Ecto neural progenitor cell (in vitro differentiated cells): ENCODE measurements at regions not wholly inside any gene's neighbourhood (a gene's known extent, or its start where the extent isn't known, plus 50 kb on each side); places are given as distances from the start of the nearest gene placed in this dataset.

Experiments
- DNase-seq: peaks from one replicate; pipeline ENCODE4 v3.0.0-alpha.2; 2018; ENCODE audit warnings: low spot score

DNA sequence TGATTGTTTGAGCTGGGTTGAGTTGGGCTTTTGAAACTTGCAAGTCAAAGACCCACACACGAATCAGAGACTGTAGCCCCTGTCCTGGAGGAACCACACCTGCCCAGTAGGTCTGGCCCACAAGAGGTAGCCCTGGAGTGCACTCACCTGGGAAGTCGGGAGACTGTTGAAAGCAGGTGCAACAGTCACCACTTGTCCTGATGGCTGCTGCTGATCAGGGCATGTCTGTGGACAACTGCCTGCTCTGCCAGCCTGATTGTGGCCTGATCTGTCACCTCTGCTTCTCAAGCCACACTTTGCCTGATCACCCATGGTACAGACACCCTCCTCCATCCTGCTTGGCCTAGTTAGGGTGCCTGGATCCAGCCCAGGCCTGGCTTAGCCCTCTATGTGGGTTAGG, 105.0 kb upstream of the HAAO start:
- no peak for DNase-seq

DNA sequence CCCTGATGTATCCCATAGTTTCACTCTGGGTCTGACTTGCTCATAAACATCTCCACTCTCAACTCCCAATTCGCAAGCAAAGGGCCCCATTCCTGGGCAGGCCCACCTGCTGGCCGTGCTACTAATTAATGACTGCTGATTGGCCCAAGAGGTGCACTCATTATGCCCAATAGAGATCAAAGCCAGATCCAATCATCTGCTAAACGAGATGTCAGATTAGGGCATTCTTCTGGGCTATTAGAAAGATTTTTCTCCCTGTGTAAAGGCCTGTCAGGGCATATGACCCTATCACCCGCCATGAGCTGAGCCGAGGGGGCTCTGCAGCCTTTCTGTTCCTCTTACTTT, 103.4 kb upstream of the HAAO start:
- DNase-seq, result no peak

DNA sequence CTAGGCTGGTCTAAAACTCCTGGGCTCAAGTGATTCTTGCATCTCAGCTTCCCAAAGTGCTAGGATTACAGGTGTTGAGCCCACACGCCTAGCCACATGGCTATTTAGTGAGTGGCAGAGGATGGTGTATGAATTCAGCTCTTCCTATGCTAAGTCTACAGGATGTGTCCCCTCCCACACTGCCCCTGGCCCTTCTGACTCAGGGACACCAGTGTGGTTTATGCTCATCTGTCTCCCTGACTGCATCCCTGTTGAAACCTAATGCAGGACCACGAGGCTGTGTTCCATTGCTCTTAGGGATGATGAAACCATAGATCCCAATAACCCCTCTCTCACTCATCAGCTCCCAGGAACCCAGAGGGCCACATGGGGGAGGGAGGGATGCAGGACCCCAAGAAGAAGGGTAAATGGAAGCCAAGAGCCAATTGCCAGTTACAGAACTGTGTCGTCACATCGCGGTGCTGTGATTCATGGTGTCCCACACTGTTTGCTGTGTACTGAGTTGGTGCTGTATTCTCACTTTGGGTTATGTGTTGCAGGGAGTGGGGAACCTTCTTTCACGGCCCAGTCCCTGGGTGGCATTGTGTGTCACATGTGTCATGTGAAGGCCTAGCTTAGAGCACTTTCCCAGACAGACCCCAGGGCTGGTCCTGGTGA, 102.9 kb upstream of the HAAO start:
- DNase-seq, result no peak

DNA sequence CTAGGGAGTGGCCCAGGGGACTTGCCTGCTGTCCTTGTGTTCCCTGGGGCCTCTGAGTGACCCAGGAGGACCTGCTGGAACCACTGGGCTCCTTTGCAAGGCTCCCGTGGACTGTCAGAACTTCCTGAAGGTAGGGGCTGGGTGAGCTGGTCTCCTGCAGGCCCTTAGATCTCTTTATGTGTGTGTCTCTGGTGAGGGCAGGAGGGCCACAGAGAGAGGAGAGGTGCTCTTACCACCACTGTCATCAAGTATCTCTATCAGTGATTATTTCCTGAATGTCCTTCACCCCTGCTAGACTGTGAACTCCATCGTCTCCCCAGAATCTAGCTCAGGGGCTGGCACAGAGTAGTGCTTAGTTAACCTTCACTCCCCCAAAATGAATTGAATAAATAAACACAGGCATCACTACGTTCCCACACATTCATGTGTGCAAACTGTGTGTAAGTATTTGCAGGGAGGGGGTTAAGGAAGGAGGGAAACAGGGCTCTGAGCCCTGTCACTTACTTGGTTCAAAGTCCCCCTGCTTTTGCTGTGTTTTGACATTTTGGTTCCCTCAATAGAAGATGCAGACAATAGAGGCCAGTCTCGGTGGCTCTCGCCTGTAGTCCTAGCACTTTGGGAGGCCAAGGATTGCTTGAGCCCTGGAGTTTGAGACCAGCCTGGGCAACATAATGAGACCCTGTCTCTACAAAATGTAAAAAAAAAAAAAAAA, 100.8 kb upstream of the HAAO start:
- no peak for DNase-seq

DNA sequence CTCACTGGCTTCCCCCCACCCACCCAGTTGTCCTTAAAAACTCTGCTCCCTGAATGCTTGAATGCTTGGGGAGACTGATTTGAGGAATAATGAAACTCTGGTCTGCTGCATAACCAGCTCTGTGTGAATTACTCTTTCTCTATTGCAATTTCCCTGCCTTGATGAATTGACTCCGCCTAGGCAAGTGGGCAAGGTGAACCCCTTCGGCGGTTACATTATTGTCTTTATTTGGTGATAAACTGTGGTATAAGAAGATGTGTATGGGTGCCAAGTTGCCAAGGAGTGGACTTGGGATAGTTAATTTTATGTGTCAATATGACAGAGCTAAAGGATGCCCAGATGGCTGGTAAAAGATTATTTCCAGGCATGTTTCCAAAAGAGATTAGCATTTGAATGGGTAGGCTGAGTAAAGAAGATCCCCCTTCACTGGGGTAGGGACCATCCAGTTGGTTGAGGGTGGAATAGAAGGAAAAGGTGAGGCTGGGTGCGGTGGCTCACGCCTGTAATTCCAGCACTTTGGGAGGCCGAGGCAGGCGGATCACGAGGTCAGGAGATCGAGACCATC, 98.5 kb upstream of the HAAO start:
- DNase-seq, result no peak

DNA sequence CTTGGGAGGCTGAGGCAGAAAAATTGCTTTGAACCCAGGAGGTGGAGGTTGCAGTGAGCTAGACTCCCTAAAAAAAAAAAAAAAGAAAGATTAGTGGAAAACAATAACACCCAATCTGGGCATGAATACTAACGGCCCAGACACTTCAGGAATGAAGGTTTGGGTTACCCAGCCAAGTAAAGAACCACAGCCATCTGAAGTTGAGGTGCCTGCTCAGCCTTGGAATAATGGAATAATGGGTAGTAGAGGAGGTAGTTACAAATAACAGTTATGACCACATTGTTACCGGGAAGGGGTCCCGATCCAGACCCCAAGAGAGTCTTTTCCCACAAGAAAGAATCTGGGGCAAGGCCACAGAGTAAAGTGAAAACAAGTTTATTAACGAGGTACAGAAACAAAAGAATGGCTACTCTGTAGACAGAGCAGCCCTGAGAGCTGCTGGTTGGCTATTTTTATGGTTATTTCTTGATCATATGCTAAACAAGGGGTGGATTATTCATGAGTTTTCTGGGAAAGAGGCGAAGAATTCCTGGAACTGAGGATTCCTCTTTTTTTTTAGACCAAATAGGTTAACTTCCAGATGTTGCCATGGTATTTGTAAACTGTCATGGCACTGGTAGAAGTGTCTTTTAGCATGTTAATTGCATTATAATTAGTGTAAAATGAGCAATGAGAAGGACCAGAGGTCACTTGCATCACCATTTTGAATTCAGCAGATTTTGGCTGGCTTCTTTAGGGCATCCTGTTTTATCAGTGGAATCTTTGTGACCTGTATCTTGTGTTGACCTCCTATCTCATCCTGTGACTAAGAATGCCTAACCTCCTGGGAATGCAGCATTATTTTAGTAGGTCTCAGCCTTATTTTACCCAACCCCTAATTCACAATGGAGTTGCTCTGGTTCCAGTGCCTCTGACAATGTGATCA, 96.2 kb upstream of the HAAO start:
- no peak for DNase-seq

DNA sequence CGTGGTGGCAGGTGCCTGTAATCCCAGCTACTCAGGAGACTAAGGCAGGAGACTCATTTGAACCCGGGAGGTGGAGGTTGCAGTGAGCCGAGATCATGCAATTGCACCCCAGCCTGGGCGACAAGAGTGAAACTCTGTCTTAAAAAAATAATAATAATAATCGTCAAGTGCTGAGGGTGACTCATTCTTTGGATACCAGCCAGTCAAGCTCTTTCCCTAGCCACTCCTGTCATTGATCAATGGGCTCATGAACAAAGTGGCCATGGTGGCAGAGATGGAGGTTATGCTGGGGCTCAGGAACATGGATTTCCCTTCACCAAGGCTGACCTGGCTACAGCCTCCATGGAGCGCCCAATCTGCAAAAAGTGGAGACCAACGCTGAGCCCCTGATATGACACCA, 94.5 kb upstream of the HAAO start:
- DNase-seq, result no peak

DNA sequence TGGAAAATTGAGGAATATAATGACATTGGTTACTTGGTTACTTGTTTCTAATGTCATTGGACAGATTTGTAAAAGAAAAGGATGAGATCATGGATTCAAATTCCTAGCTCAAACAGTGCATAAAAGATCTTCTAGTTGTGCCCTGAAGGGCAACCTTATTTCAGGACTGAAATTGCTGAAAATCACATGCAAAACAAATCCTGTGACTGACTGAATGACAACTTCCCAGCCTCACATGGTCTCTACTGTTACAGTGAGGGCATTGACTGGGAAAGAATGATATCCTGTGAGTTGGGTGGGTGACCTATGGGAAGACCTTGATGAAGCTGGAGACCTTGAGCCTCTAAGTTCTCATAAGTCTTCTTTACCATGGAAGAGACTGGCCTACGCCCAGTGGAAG, 90.4 kb upstream of the HAAO start:
- no peak for DNase-seq

DNA sequence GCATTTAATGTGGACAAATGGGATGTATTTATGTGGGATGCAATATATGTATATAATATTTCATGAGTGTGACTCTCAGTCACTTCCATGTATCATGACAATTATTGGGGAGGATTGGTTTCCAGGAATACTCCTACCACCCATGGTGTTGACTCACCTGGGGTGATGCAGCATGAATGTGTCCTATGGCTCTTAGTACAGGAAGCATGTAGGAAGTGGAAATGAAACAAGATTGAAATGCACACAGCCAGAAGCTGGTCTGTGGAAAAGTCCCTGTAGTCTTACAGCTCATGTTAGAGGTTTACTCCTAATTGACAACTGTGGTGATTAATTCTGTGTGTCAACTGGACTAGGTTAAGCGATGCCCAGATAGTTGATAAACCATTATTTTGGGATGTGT, 89.3 kb upstream of the HAAO start:
- no peak for DNase-seq

DNA sequence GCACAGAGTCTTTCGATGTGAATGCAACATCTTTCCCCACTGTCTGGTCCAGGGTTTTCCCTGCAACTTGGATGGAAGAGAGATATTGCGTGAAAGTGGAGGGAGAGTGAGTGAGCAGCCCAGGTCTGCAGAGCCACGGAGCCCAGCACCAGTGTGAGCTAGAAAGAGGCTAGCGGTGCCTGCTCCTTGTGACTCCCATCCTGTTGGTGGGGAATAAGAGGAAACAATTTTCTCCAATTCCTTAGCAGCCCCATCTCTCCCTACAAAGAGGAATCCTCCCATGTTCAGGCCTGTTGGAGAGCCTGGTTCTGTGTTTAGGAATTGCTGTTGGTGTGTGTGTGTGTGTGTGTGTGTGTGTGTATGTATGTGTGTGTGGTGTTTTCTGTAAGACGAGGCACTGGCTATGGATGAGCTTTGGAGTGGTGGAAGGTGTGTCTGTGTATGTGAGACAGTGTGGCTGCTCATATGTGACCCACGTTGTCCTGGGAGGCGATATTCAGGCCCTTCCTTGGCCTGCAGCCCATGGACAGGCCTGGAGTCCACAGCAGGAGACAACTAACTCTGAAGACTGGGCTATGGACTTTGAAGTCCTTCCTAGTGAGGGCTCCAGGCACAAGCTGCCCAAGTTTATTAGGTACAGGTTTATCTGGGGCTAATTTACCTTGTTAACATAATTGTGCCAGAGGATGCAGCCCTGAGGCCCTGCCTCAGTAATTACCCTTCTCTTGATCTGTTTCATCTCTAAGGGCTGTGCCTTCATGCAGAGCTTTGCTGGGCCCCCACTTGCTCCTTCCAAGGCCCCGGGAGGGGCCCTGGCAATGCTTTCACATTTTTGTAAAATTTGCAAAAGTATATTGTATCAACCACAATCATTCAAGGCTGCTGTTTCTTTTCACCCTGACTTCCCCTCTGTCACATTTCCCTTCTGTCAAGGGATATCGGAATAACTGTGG, 88.6 kb upstream of the HAAO start:
- DNase-seq, result no peak

DNA sequence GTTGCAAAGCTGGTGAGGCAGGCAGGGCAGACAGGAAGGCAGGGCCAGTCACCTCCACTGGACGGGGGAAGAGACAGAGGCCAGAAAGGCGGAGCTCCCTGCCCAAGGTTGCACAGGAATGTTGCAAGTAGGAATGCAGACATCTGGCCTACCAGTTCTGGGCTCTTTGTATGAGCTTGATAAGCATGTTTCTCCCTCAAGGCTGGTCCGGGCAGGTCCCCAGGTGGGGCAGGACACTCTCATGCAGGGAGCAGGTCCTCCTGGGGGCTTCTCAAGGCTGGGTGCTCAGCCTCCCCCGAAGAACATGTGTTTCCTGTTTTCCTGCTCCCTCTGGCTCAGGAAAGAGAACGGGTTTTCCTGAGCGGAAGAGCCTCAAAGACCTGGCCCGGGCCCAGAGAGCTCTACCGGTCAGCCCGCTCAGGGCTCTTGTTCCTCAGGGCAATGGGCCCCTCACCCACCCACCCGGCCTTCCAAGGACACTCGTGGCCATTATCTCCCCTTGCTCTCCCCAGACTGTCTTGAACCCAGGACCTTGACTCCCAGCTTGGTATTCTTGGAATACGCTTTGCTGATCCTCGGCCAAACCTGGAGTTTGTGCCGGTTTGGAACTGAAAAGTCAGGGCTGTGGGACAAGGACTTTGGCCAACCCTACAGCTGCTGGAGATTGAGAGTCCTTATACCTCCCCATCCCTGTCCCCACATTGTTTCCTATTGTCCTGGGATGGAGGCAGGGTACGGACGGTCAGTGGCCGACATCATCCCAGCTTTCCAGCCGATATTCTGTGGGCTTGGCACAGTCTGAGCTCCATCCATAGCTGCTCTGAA, 87.7 kb upstream of the HAAO start:
- DNase-seq, result no peak

DNA sequence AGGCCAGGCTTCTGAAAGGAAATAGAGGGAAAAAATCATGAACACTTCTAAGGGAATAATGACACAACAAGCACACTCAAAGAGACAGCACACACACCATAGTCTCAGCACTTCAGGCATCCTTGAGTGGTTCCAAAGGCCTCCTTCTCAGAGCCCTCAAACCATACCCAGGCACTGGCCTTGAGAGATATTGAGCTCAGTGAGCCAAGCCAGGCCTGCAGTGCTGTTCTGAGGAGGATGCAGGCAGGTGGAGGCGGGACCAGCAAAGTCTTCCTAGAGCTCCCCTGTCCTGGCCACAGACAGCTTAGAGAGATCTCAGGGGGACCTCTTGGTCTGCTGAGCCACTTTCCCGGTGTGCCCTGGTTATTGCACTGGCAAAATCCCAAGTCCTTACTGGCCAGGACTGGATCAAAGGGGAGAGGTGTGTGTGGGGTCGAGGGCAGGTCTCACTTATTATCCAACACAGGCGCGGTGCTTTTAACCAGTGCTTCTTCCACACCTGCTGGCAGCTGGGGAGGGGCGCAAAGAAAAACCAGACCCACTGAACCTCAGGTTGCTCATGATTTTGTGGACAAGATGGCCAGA, 86.8 kb upstream of the HAAO start:
- no peak for DNase-seq

DNA sequence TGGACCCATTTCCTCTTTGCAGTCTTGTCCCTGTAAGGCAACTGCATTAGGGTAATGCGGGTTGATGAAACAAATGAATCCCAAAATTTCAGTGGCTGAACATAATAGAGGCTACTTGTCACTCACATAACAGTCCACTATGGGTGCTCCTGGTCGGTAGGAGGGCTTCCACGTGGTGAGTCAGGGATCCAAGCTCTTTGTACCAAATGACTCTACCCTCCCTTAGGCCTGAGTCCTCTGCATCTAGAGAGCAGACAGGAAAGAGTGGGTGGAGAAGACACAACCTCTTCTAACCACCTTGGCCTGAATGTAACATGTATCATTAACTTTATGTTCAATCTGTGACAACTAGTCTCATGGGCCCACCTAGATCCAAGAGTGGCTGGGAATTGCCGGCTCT, 86.2 kb upstream of the HAAO start:
- DNase-seq, result no peak

DNA sequence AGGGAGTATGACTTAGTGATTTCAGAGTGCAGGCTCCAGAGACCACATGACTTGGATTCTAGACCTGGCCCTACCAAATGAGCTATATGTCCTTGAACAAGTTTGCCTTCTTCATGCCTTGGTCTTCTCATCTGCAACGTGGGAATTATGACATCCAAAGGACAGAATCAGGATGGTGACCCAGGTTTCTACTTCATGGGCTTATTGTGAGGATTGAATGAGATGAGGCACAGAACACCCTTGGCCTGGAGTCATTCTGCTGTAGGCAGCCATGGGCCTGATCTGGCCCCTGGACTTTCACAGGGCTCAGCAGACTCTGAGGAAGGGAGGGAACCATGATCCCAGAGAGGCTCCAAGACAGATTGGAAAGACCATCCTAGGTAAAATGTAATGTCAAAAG, 85.6 kb upstream of the HAAO start:
- DNase-seq, result no peak

DNA sequence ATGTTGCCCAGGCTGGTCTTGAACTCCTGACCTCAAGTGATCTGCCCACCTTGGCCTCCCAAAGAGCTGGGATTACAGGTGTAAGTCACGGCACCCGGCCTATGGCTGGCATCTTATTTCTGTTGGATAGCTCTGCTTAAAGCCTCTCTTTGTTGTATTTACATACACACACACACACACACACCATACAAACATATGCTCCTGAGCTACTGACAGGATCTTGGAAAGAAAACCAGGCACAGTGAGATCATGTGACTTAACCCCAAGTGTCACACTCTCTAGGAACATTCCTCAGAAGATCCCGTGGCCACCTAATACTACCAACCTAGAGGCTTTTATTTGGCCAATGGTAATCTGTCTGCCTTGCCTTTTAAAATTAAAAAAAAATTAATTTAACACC, 85.1 kb upstream of the HAAO start:
- DNase-seq, result no peak

DNA sequence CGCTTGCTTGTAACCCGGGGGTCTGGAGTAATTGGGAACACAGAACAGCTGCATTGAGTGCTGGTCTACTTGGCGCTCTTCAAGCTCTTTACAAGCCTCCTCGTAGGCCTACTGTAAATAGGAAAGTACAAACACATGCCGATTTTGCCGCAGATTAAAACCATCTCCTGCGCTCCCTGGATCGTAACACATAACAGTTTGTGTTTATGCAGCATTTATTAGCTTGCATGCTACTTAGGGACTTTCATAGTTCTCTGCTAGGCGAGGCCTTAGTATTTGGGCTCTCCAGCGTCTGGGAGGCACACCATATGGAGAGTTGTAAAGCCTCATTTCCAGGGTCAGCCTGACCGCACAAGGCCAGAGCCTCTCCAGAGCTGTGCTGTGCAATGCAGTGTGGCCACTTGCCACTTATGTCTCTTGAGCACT, 84.0 kb upstream of the HAAO start:
- no peak for DNase-seq

DNA sequence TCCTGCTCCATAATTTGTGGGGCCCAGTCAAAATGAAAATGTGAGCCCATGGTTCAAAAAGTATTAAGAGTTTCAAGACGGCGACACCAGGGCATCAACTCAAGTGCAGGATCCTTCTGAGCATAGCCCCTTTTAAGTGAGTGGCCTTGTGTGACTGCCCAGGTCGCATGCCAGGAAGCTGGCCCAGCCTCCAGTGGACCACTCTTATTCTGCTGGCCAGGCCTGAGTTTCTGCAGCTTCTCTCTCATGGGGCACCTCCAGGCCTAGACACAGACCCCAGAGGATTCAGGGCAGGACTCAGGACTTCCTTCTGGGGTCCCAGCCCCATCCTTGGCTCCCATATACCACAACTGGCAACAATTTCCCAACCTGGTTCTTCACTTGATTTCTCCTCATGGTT, 83.5 kb upstream of the HAAO start:
- no peak for DNase-seq

DNA sequence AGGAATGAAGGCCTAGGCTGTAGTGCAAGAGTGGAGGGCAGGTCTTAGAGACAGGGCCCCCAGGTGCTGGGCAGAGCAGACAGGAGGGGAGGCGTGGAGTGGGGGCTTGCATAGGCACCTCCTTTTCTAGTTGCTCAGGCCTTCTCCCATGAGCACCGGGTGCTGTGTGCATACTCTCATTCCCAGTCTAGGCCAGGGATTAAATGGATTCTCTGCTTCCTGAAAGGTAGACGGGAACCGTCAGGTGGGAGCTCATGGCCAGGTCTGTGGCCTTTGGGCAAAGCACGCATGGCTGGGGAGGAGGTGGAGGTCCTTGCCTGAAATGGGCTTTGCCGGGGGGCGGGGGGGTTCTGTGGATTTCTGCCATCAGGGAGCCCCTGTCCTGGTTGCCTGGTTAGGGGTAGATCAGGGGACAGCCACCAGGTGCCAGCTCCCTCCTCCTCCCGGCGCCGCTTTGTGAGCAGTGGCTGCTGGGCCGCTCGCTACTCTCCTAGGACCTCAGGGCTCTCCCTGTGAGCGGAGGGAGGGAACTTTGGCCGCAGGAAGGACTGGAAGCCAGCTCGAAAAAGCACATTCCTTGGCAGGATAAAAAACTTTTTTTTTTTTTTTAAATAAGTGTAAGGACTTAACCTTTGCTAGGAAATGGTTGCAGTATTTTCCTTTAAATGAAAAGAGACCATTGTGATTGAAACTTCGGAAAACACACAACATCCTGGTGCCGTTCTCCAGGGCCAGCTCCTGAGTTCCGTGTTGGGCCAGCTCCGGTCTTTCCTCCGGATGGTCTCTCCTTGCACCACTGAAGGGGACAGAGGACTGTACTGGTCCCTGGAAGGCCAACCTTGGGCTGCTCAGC, 82.8 kb upstream of the HAAO start:
- DNase-seq, result no peak

DNA sequence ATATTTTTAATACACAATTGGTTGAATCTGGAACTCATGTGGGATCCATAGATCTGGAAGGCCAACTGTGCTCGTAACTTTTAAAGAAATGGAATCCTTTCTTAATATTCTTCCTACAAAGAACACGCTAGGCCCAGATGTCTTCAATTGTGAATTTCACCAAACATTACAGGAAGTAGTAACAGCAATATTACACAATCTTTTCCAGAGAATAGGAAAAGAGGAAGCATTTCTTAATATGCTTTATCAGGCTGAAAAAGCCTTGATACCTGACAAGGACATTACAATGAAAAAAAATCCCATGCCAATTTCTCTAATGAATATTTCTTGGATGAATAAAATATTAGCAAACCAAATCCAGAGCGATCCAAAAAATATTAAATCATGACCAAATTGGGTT, 80.3 kb upstream of the HAAO start:
- DNase-seq, result no peak
